HepG2 (cell line): ENCODE measurements at regions not wholly inside any gene's neighbourhood (a gene's known extent, or its start where the extent isn't known, plus 50 kb on each side); places are given as distances from the start of the nearest gene placed in this dataset.

Experiments
- ATAC-seq: fragments of 200-7000 bp; cut with Tn5 transposase; 3 replicates; pipeline ENCODE4 v1.9.1; 2020; ENCODE audit warnings: mild to moderate bottlenecking, moderate library complexity
- BruUV-seq: library from RNA; stranded (reverse); fragments of 400-500 nt; replicated peaks from 2 replicates; lab custom pipeline; 2021; lab: Mats Ljungman, UMichigan
- CTCF ChIA-PET: fragments of 300-600 bp; formaldehyde crosslinking; extraction: SDS; loops from one replicate; lab custom pipeline; 2021; ENCODE audit warnings: low total read pairs, inconsistent platforms, low intra/inter-chr PET ratio; lab: Yijun Ruan, JAX
- POLR2A ChIA-PET: fragments of 350-600 bp; sonication (Branson Sonifier 250); formaldehyde crosslinking; loops from one replicate; lab custom pipeline; 2020; ENCODE audit warnings: antibody characterized with exemption, inconsistent platforms; lab: Yijun Ruan, JAX
- DNase-seq: peaks from one replicate; pipeline ENCODE4 v3.0.0-alpha.2; 2015; ENCODE audit warnings: low spot score
- FAIRE-seq: peaks from 3 replicates; lab custom pipeline; 2011; peaks lifted over from hg19 to GRCh38; lab: Jason Lieb, UNC
- H2AFZ ChIP-seq: one replicate; pipeline ENCODE4 v1.6.1; 2011; ENCODE audit warnings: low read length, inconsistent platforms
- H3K27ac ChIP-seq: fragments of 300-600 bp; 3 replicates; pipeline ENCODE4 v1.8.0; 2011; ENCODE audit warnings: mixed run types, mild to moderate bottlenecking, mixed read lengths, low read length, inconsistent platforms; ENCODE audit not compliant: insufficient read depth; ENCODE audit errors: extremely low read length
- H3K27me3 ChIP-seq, 2 experiments: fragments of 200-600 bp in 1 of 2; 2 replicates in 1 of 2; 3 replicates in 1 of 2; pipeline versions ENCODE4 v1.6.0 to v1.8.0; 2011; ENCODE audit warnings: low read length in 2 of 2, mild to moderate bottlenecking in 2 of 2, moderate library complexity in 2 of 2, inconsistent platforms in 1 of 2; ENCODE audit not compliant: insufficient read depth in 2 of 2, control insufficient read depth in 1 of 2
- H3K36me3 ChIP-seq, 2 experiments: fragments of 200-600 bp in 1 of 2; replicated peaks in 1 of 2; 2 replicates in 1 of 2; 3 replicates in 1 of 2; pipeline versions ENCODE4 v1.5.1 to v1.8.0; 2011; ENCODE audit warnings: low read length in 2 of 2, inconsistent platforms in 1 of 2; ENCODE audit not compliant: insufficient read depth in 2 of 2, control insufficient read depth in 1 of 2
- H3K4me1 ChIP-seq: 2 replicates; pipeline ENCODE4 v1.5.1; 2012; ENCODE audit warnings: low read length, inconsistent platforms; ENCODE audit not compliant: insufficient read depth
- H3K4me2 ChIP-seq: 2 replicates; pipeline ENCODE4 v1.6.0; 2011; ENCODE audit warnings: low read depth, low read length, inconsistent platforms
- H3K4me3 ChIP-seq, 3 experiments: fragments of 200-600 bp in 1 of 3; sonication (generic), shearing (Covaris generic) in 1 of 3; replicated peaks in 1 of 3; 2 replicates each; pipeline ENCODE4 v1.5.1; 2011 to 2016; ENCODE audit warnings: low read length in 3 of 3, inconsistent platforms in 2 of 3, low read depth in 2 of 3, mild to moderate bottlenecking in 2 of 3, control low read depth in 1 of 3, mixed read lengths in 1 of 3; ENCODE audit not compliant: insufficient read depth in 1 of 3
- H3K79me2 ChIP-seq: one replicate; pipeline ENCODE4 v1.6.1; 2011; ENCODE audit warnings: low read length, inconsistent platforms; ENCODE audit not compliant: insufficient read depth
- H3K9ac ChIP-seq: 2 replicates; pipeline ENCODE4 v1.6.0; 2011; ENCODE audit warnings: mild to moderate bottlenecking, low read depth, low read length, inconsistent platforms; ENCODE audit not compliant: insufficient read depth
- H3K9me3 ChIP-seq: 2 replicates; pipeline ENCODE4 v1.5.1; 2012; ENCODE audit warnings: mild to moderate bottlenecking, low read length
- H4K20me1 ChIP-seq: 2 replicates; pipeline ENCODE4 v1.6.0; 2011; ENCODE audit warnings: inconsistent platforms, mild to moderate bottlenecking, low read length, moderate library complexity; ENCODE audit not compliant: insufficient read depth
- BHLHE40 ChIP-seq: IDR thresholded peaks from 2 replicates; pipeline ENCODE4 v1.6.1; 2011; ENCODE audit warnings: low read length, improper control_type of control experiment
- CCDC6 ChIP-seq: sonication (generic); formaldehyde crosslinking; IDR thresholded peaks from 2 replicates; pipeline ENCODE4 v1.8.1; 2022; ENCODE audit warnings: mild to moderate bottlenecking, missing genetic modification reagents, moderate library complexity
- GABPA ChIP-seq, 2 experiments: IDR thresholded peaks; 2 replicates each; pipeline ENCODE4 v1.6.1; 2011 to 2016; ENCODE audit warnings: low read depth in 2 of 2, low read length in 1 of 2, missing biosample characterization in 1 of 2, missing genetic modification characterization in 1 of 2
- HOXA5 ChIP-seq: sonication (generic); formaldehyde crosslinking; IDR thresholded peaks from 2 replicates; pipeline ENCODE4 v1.4.0; 2020; ENCODE audit warnings: missing genetic modification reagents
- MAF1 ChIP-seq: sonication (generic); formaldehyde crosslinking; IDR thresholded peaks from 2 replicates; pipeline ENCODE4 v1.5.0; 2020; ENCODE audit warnings: missing genetic modification reagents, borderline replicate concordance
- MIER2 ChIP-seq: IDR thresholded peaks from 2 replicates; pipeline ENCODE4 v1.6.1; 2016; ENCODE audit warnings: missing biosample characterization, missing genetic modification reagents
- MTA1 ChIP-seq: sonication (generic); formaldehyde crosslinking; IDR thresholded peaks from 2 replicates; pipeline ENCODE4 v1.4.0; 2020; ENCODE audit warnings: missing genetic modification reagents, mild to moderate bottlenecking, borderline replicate concordance
- PHF5A ChIP-seq: IDR thresholded peaks from one replicate; pipeline ENCODE4 v1.6.1; 2018; ENCODE audit warnings: low read depth, missing genetic modification reagents; ENCODE audit not compliant: unreplicated experiment
- PHF8 ChIP-seq: sonication (generic); formaldehyde crosslinking; IDR thresholded peaks from 2 replicates; pipeline ENCODE4 v1.5.0; 2020; ENCODE audit warnings: missing genetic modification reagents
- RBM39 ChIP-seq: fragments of 200-400 bp; formaldehyde crosslinking; IDR thresholded peaks from one replicate; pipeline ENCODE4 v1.6.1; 2018; ENCODE audit warnings: antibody characterized with exemption, mild to moderate bottlenecking, low read depth, low read length; ENCODE audit not compliant: poor library complexity, severe bottlenecking
- TCF7 ChIP-seq: sonication (generic); IDR thresholded peaks from 2 replicates; pipeline ENCODE4 v1.6.1; 2016; ENCODE audit warnings: antibody characterized with exemption, low read depth
- TEAD3 ChIP-seq: optimal IDR thresholded peaks from 2 replicates; pipeline ENCODE3; 2016; ENCODE audit warnings: borderline replicate concordance
- ZBTB42 ChIP-seq: sonication (generic); formaldehyde crosslinking; IDR thresholded peaks from 2 replicates; pipeline ENCODE4 v1.5.0; 2020; ENCODE audit warnings: mild to moderate bottlenecking, missing genetic modification reagents
- ZNF138 ChIP-seq: sonication (generic); formaldehyde crosslinking; IDR thresholded peaks from 2 replicates; pipeline ENCODE4 v1.5.0; 2020; ENCODE audit warnings: mild to moderate bottlenecking, low read depth, missing genetic modification reagents
- ZNF205 ChIP-seq: IDR thresholded peaks from 2 replicates; pipeline ENCODE4 v1.6.1; 2018; ENCODE audit warnings: missing biosample characterization, missing genetic modification reagents
- ZNF7 ChIP-seq: IDR thresholded peaks from 2 replicates; pipeline ENCODE4 v1.6.1; 2016; ENCODE audit warnings: missing biosample characterization, missing genetic modification reagents
- ZNF709 ChIP-seq: sonication (generic); formaldehyde crosslinking; IDR thresholded peaks from 2 replicates; pipeline ENCODE4 v1.5.0; 2020; ENCODE audit warnings: mild to moderate bottlenecking, missing genetic modification reagents
- in situ Hi-C: cut with HindIII; loops from 2 replicates; pipeline ENCODE4 v1.10.0; 2017; ENCODE audit warnings: low pct_unique_long_range_greater_than_20kb; ENCODE audit not compliant: extremely low pct_ligation_motif_present
- intact Hi-C: fragments of 100-400 bp; cut with micrococcal nuclease; formaldehyde crosslinking; loops from one replicate; pipeline ENCODE4 v1.10.0; 2022; ENCODE audit not compliant: unreplicated experiment
- TF ChIP-seq, protein P1 (sequence below): sonication (generic); formaldehyde crosslinking; IDR thresholded peaks from 2 replicates; pipeline ENCODE4 v1.4.0; 2020; ENCODE audit warnings: mild to moderate bottlenecking, missing genetic modification reagents

DNA sequence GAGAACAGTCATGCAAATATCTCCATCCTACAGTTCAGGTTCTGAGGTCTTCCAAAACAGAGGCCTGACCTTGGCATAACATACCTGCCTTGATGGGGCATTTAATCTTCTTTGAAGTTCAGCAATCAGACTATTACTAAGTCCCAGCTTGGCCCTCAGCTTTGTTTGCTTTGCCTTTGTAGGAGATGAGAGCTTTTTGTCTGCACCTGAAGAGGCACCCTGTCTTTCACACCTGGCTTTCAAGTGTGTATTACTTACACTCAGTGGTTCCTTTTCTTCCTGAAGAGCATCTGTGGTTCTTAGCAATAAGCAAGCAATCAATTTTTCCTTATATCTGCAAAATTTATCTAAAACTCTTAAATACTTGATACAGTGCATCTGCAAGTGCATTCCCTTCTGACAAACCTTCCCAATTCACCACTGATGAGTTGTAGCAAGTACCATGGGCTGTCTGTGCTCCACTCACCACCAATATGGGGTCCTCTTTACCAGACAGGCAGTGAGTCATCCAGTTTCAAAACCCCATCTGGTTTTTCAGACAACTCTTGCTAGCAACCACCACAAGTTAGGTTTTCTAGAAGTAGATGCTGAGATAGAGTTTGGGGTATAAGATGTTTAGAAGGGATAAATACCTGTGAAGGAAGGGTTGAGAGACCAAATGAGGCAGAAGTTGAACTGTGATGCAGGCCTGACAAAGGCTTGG lies 100.2 kb downstream of the HINT1 start:
- Histone ChIP-seq H3K27ac (no peak overlapping the region), H3K79me2 (no peaks in the 10 kb centered on the region), H2AFZ (no peak overlapping the region), H4K20me1 (no peaks in the 10 kb centered on the region), H3K27me3 (no peaks in the 10 kb centered on the region), H3K36me3 (no peaks in the 10 kb centered on the region), H3K9ac (no peak overlapping the region), H3K4me2 (no peak overlapping the region), H3K4me3 (no peak overlapping the region), H3K9me3 (no peaks in the 10 kb centered on the region), H3K4me1 (no peaks in the 10 kb centered on the region)
- ATAC-seq (no peak), FAIRE-seq (no peak), DNase-seq (no peak)
- CTCF ChIA-PET, result no interaction called here
- POLR2A ChIA-PET, result no interaction called here
- BruUV-seq, result no TSS peak
- in situ Hi-C loops (no loop called here), intact Hi-C loops (no loop called here)
- TF ChIP-seq CCDC6 (CRISPR knock-in tag) (no peak), TEAD3 (no peak), HOXA5 (CRISPR knock-in tag) (no peak), ZNF709 (no peak), ZNF138 (no peak), ZNF205 (CRISPR knock-in tag) (no peak), TCF7 (no peak), BHLHE40 (no peak), ZBTB42 (no peak), GABPA (IDR thresholded peaks at IDR 0.05; ENCODE audit: low read depth, low read length) (no peak), GABPA (CRISPR knock-in tag; IDR thresholded peaks at IDR 0.05; ENCODE audit: low read depth) (no peak), PHF5A (CRISPR knock-in tag) (no peak), MAF1 (no peak), MTA1 (CRISPR knock-in tag) (no peak), ZNF7 (CRISPR knock-in tag) (no peak), RBM39 (no peak), MIER2 (CRISPR knock-in tag) (no peak), PHF8 (CRISPR knock-in tag) (no peak)
- TF ChIP-seq, protein P1, sequence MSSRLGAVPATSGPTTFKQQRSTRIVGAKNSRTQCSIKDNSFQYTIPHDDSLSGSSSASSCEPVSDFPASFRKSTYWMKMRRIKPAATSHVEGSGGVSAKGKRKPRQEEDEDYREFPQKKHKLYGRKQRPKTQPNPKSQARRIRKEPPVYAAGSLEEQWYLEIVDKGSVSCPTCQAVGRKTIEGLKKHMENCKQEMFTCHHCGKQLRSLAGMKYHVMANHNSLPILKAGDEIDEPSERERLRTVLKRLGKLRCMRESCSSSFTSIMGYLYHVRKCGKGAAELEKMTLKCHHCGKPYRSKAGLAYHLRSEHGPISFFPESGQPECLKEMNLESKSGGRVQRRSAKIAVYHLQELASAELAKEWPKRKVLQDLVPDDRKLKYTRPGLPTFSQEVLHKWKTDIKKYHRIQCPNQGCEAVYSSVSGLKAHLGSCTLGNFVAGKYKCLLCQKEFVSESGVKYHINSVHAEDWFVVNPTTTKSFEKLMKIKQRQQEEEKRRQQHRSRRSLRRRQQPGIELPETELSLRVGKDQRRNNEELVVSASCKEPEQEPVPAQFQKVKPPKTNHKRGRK (CRISPR knock-in tag), result no peak
